HFF-Myc (cell line): ENCODE measurements at regions not wholly inside any gene's neighbourhood (a gene's known extent, or its start where the extent isn't known, plus 50 kb on each side); places are given as distances from the start of the nearest gene placed in this dataset.

Experiments
- DNase-seq: peaks from one replicate; pipeline ENCODE4 v3.0.0-alpha.2; 2011; ENCODE audit warnings: low read depth; ENCODE audit errors: extremely low read depth
- H3K4me3 ChIP-seq: replicated peaks from 2 replicates; pipeline ENCODE4 v1.5.1; 2011; ENCODE audit warnings: low read depth, mild to moderate bottlenecking, control low read depth, low read length
- CTCF ChIP-seq: IDR thresholded peaks from 2 replicates; pipeline ENCODE4 v1.5.1; 2012; ENCODE audit warnings: mild to moderate bottlenecking, low read depth, low read length, control low read depth; ENCODE audit errors: missing control alignments

DNA sequence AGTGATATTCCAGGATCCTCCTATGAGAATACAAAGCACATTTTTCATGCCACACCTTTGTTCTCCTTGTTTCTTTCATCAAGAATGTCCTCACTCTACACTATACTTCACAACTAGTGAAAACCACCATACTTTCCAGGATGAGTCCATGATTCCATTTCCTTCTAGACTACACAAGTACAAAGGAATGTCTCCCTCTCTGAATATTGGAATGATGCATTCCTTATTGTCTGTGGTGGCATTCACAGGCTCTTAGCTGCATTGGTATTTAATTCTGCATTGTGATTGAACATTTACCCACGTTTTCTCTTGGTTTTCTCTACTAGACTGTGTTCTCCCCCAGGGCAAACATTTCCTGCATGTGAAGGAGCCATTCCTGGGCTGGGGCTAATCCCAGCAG is 217.5 kb downstream of the RAP2B start:
- DNase-seq, result no peak
- no peak for TF ChIP-seq CTCF
- no peak overlapping the region for H3K4me3 ChIP-seq

- H3K4me3 ChIP-seq, result no peak overlapping the region
- TF ChIP-seq CTCF, result no peak
- DNase-seq, result no peak
Measured at GRCh38 chr3:153385343-153385742, 223.3 kb downstream of the RAP2B start.

DNA sequence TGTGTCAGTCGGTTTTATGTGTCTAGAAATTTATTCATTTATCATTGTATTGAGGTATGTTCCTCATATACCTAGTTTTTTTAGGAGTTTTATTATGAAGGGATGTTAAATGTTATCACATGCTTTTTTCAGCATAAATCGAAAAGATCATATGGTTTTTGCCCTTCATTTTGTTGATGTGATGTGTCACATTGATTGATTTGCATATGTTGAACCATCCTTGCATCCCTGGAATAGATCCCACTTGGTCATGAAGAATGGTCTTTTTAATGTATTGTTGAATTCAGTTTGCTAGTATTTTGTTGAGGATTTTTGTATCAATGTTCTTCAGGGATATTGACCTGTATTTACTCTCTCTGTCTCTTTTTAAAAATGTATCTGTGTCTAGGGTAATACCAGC is 230.3 kb downstream of the RAP2B start:
- H3K4me3 ChIP-seq, result no peak overlapping the region
- no peak for TF ChIP-seq CTCF
- no peak for DNase-seq

DNA sequence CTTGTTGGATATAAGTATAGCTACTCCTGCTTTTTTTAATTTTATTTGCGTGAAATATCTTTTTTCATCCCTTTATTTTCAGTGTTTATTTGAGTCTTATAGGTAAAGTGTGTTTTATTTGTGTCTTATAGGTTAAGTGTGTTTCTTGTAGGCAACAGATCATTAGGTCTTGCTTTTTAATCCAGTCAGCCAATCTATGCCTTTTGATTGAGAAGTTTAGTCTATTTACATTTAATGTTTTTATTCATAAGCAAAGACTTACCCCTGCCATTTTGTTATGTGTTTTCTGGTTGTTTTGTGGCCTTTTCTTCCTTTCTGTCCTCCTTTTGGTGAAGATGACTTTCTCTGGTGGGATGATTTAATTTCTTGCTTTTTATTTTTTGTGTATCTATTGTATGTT is 232.0 kb downstream of the RAP2B start:
- no peak for DNase-seq
- no peak overlapping the region for H3K4me3 ChIP-seq
- no peak for TF ChIP-seq CTCF

DNA sequence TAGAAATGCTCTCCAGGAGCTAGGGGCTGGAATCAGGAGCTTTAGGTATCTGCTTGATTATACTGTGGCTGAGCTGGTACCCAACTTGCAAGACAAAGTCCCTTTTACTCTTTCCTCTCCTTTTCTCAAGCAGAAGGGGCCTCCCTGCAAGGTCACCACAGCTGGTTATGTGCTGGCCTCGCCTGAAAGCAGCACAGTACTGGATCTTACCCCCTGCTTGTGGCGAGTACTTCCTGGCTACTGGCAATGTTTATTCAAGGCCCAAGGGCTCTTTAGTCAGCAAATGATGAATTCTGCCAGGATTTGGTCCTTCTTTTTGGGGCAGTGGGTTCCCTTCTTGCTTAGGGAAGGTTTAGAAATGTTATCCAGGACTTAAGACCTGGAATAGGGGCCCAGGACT is 234.6 kb downstream of the RAP2B start:
- DNase-seq, result no peak
- TF ChIP-seq CTCF, result no peak
- no peak overlapping the region for H3K4me3 ChIP-seq

DNA sequence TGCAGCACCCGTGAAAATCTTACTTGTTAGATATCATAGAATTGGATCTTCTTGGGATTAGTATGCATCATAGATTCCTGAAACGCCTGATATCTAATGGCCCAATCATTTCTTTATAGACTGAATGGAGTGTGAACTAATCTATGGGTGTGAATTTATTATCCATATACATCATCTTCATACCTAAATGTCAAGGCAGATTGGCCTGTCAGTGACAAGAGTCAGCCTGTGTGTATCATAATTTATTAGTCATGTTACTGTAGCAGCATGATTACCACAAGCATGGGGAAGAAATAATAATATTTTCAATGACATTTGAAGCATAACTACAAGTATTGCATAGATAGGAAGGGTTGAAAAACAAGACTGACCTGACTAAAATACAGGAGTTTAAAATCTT is 235.8 kb downstream of the RAP2B start:
- no peak for TF ChIP-seq CTCF
- no peak overlapping the region for H3K4me3 ChIP-seq
- DNase-seq, result no peak

- no peak for DNase-seq
- TF ChIP-seq CTCF, result no peak
- no peak overlapping the region for H3K4me3 ChIP-seq
Measured at GRCh38 chr3:153399636-153400035, 237.6 kb downstream of the RAP2B start.
